GM12891 (cell line): ENCODE measurements at regions not wholly inside any gene's neighbourhood (a gene's known extent, or its start where the extent isn't known, plus 50 kb on each side); places are given as distances from the start of the nearest gene placed in this dataset.

Experiments
- POLR2A ChIP-seq: IDR thresholded peaks from 2 replicates; pipeline ENCODE4 v1.6.1; 2011; ENCODE audit warnings: low read depth, low read length, control low read depth
- POLR2AphosphoS5 ChIP-seq: IDR thresholded peaks from 2 replicates; pipeline ENCODE4 v1.6.1; 2011; ENCODE audit warnings: low read depth, low read length, control low read depth
- SPI1 ChIP-seq: IDR thresholded peaks from 2 replicates; pipeline ENCODE4 v1.6.1; 2011; ENCODE audit warnings: low read depth, low read length, control low read depth
- TAF1 ChIP-seq: IDR thresholded peaks from 2 replicates; pipeline ENCODE4 v1.6.1; 2011; ENCODE audit warnings: low read depth, low read length, control low read depth

GRCh38 chrX:107323786-107324492 is 117.5 kb downstream of the DNAAF6 start:
- TF ChIP-seq TAF1, result no peak
- TF ChIP-seq POLR2A, result no peak
- TF ChIP-seq POLR2AphosphoS5, result no peak
- TF ChIP-seq SPI1, result no peak
